ENCODE measurements at regions not wholly inside any gene's neighbourhood (a gene's known extent, or its start where the extent isn't known, plus 50 kb on each side); places are given as distances from the start of the nearest gene placed in this dataset.

- TF ChIP-seq CTCF (conservative IDR thresholded peaks at IDR 0.05; ENCODE audit: low read length) (no peak), EZH2phosphoT487 (IDR thresholded peaks at IDR 0.05; ENCODE audit: borderline replicate concordance, low read depth, low read length) (no peak)
Measured at GRCh38 chr10:20633714-20634113, 263.4 kb downstream of the NEBL start.
